Ascending aorta (tissue), 2 donors: ENCODE measurements at regions not wholly inside any gene's neighbourhood (a gene's known extent, or its start where the extent isn't known, plus 50 kb on each side); places are given as distances from the start of the nearest gene placed in this dataset.
A peak's percentile ranks its signal among the peaks of the same experiment; 100 is the strongest.

ENCODE experiments used
- DNase-seq, 2 donors: peaks; one replicate each; pipeline ENCODE4 v3.0.0-alpha.2; 2019; ENCODE audit warnings: low spot score in 2 of 2
- H3K27ac ChIP-seq, 2 donors: fragments of 200-600 bp; sonication (generic); one replicate each; pipeline ENCODE4 v1.5.1; 2016 to 2017; ENCODE audit warnings: mild to moderate bottlenecking in 1 of 2
- H3K27me3 ChIP-seq: fragments of 200-600 bp; sonication (generic); one replicate; pipeline ENCODE4 v1.5.1; 2017
- H3K36me3 ChIP-seq, 2 donors: fragments of 200-600 bp; sonication (generic); one replicate each; pipeline ENCODE4 v1.5.1; 2016
- H3K4me1 ChIP-seq, 2 donors: fragments of 200-600 bp; sonication (generic); one replicate each; pipeline ENCODE4 v1.5.1; 2016 to 2017; ENCODE audit warnings: mild to moderate bottlenecking in 1 of 2
- H3K4me3 ChIP-seq, 2 donors: fragments of 200-600 bp; sonication (generic); one replicate each; pipeline ENCODE4 v1.5.1; 2016 to 2017; ENCODE audit warnings: mild to moderate bottlenecking in 1 of 2
- H3K9me3 ChIP-seq, 2 donors: fragments of 200-600 bp; sonication (generic); one replicate each; pipeline ENCODE4 v1.5.1; 2016
- CTCF ChIP-seq, 3 experiments: fragments of 200-600 bp in 2 of 3; fragments of 450-650 bp in 1 of 3; sonication (generic) in 2 of 3; IDR thresholded peaks; one replicate each; pipeline ENCODE4 v1.5.1; 2016 to 2019; ENCODE audit warnings: antibody characterized with exemption in 3 of 3, mild to moderate bottlenecking in 1 of 3, moderate library complexity in 1 of 3
- intact Hi-C: fragments of 100-400 bp; cut with DNase I; formaldehyde crosslinking; loops from one replicate; pipeline ENCODE4 v1.15.1; 2023

GRCh38 chr15:35701402-35702046, 155.6 kb upstream of the DPH6 start:
- DNase-seq: no peak
- no peaks in the 10 kb centered on the region for H3K36me3 ChIP-seq
- H3K4me3 ChIP-seq: no peak overlapping the region
- intact Hi-C loops: no loop called here
- no peaks in the 10 kb centered on the region for H3K9me3 ChIP-seq
- no peak overlapping the region for H3K27ac ChIP-seq
- TF ChIP-seq CTCF (IDR thresholded peaks at IDR 0.05): no peak
- peaks cover 8 to 37% of the 10 kb centered on the region in 2 donors for H3K4me1 ChIP-seq
- H3K27me3 ChIP-seq: no peaks in the 10 kb centered on the region

DNA sequence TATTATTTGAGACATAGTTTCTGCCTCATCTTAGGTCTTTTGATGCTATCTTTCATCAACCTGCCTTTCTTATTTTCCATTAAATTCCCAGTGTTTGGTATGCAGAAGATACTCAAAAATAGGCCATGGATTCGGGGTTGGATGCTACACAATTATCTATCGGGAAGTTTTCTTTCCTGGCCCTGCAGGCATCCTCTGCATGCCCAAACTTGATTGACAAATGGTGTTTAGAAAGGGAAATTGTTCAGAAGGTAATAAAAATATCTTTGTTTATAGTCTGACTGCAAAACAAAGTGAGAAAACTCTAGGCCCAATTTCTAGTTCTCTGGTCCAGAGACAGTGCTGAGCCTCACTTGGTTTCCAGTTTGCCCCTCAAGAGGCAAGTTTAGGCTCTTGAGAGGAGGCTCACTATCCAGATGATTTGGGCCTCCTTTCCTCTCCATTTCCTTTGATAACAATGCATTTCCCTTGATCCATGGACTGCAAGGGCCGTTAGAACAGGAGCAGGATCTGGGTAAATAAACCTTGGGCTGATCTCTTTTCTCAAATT, 157.1 kb upstream of the DPH6 start:
- peak overlapping the region in 1 of 2 donors; percentile 8 for H3K27ac ChIP-seq
- intact Hi-C loops: no loop called here

DNA sequence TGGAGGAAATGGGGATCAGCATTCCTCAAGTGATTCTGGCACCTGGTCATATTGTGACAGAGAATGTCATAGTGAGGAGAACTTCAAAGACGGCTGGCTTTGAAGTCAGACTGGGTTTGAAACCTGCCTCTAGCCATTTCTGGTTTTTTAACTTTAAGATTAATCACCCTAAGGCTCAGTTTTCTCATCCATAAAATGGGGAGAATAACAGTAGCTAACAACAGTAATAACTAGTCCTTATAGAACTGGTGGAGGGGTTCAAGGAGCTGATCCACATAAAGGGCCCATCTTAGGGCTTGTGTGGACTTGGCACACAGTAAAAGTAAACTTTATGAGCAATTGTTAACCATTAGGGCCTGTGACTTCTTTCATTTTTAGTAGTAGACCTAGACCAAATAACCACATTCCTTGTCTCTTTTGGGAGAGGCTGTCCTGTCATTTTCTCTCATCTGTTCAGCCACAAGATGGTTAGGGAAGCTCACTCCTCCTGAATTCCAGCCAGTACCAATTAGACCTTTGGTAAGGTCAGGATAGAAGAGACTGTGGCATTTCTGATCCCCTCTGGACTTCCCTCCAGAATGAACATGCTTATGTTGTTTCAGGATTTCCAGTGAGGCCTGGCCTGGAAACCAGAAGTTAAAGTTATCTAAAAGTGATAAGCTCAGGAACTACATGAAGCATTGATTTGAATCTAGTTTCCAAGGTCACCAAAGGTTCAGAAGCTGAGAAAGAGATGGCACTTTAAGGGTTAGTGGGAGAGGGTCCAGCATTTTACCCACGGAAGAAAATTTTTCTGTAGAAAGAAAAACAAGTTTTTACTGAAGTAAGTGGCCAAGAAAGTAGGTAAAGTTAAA, 159.3 kb upstream of the DPH6 start:
- H3K27me3 ChIP-seq: no peaks in the 10 kb centered on the region
- H3K4me1 ChIP-seq: peaks cover 2 to 25% of the 10 kb centered on the region in 2 donors
- DNase-seq: no peak
- TF ChIP-seq CTCF (IDR thresholded peaks at IDR 0.05): no peak
- no peaks in the 10 kb centered on the region for H3K36me3 ChIP-seq
- H3K27ac ChIP-seq: peak overlapping the region; percentile 31 to 60
- no peaks in the 10 kb centered on the region for H3K9me3 ChIP-seq
- intact Hi-C loops: no loop called here
- H3K4me3 ChIP-seq: no peak overlapping the region

More for the DNA sequence above, 157.1 kb upstream of the DPH6 start:
- H3K4me1 ChIP-seq: peaks cover 2 to 29% of the 10 kb centered on the region in 2 donors
- no peak for TF ChIP-seq CTCF (IDR thresholded peaks at IDR 0.05)
- no peaks in the 10 kb centered on the region for H3K9me3 ChIP-seq
- no peaks in the 10 kb centered on the region for H3K36me3 ChIP-seq
- H3K4me3 ChIP-seq: no peak overlapping the region
- no peak for DNase-seq
- no peaks in the 10 kb centered on the region for H3K27me3 ChIP-seq

DNA sequence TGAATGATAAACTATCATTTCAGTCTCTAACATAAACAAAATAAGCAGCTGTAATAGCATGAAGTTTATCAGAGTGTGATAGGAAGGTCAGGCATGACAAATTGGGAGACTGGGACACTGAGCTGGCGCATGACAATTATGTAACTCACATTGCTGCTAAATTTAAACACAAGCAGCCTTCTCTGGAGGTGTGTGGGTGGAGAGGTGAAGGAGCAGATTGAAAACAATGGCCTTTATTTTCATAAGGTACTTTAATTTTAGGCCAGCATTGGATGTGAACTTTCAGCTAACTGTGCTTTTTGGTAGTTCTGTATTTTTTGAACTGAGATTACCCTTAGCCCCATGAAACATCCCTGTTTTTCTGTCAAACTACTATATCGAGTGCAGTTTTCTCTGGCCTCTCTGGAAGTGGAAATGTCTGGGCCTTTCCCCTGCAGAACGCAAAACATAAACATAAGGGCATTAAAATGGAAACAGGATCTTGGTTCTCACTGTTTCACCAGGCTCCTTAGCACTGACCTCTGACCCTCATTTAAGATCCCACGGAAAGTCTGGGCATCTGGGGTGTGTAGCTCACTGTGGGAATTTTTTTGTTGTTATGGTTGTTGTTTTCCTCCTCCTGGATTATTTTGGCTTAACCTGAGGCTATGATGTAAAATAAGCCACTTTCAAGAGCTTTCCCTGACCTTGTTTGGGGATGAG, 160.1 kb upstream of the DPH6 start:
- Histone ChIP-seq H3K4me1 (peaks cover 2 to 25% of the 10 kb centered on the region in 2 donors), H3K36me3 (no peaks in the 10 kb centered on the region), H3K27me3 (no peaks in the 10 kb centered on the region), H3K4me3 (no peak overlapping the region), H3K9me3 (no peaks in the 10 kb centered on the region), H3K27ac (peak overlapping the region; percentile 31 to 60)
- TF ChIP-seq CTCF (IDR thresholded peaks at IDR 0.05): no peak
- no peak for DNase-seq
- intact Hi-C loops: no loop called here

DNA sequence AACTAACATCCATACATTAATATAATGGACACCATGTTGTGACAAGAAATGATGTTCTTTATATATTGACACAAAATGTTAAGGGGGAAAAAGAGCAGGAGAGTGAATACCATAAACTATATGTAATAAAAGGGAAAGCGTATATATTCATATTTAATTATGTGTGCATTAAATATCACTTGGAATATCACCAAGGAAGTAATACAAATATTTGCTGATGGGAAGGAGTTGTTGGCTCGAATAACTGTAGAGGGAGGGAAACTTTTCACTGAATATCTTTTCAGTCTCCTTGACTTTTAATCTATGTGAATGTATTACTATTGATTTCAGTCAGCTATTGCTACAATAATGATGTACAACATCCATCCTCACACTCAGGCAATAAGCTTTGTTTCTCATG, 167.0 kb upstream of the DPH6 start:
- no peak overlapping the region for H3K4me3 ChIP-seq
- H3K4me1 ChIP-seq: no peaks in the 10 kb centered on the region
- H3K9me3 ChIP-seq: no peaks in the 10 kb centered on the region
- no peak for TF ChIP-seq CTCF (IDR thresholded peaks at IDR 0.05)
- H3K27ac ChIP-seq: no peak overlapping the region
- H3K27me3 ChIP-seq: no peaks in the 10 kb centered on the region
- no peaks in the 10 kb centered on the region for H3K36me3 ChIP-seq
- no peak for DNase-seq
- intact Hi-C loops: no loop called here
